NB4 (cell line): ENCODE measurements at regions not wholly inside any gene's neighbourhood (a gene's known extent, or its start where the extent isn't known, plus 50 kb on each side); places are given as distances from the start of the nearest gene placed in this dataset.

Experiments
- MAX ChIP-seq: IDR thresholded peaks from 2 replicates; pipeline ENCODE4 v1.6.1; 2011; ENCODE audit warnings: low read depth, low read length
- POLR2A ChIP-seq: IDR thresholded peaks from 2 replicates; pipeline ENCODE4 v1.6.1; 2011; ENCODE audit warnings: mild to moderate bottlenecking; ENCODE audit not compliant: insufficient read length; ENCODE audit errors: extremely low read depth
- TF ChIP-seq, protein P1 (sequence below): IDR thresholded peaks from one replicate; pipeline ENCODE4 v1.5.1; 2012; ENCODE audit warnings: low read depth, low read length

DNA sequence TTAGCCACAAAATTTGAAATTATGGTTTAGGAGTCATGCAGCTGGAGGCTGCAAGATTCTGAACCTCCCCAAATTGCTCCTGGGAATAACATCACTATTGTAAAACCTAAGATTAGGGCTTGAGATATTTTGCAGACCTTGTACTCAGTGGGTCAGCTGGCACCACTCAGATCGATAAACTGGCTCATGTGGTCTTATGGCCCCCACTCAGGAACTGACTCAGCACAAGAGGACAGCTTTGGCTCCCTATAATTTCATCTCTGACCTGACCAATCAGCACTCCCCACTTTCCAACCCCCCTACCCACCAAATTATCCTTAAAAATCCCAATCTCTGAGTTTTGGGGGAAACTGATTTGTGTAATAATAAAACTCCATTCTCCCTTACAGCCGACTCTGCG lies 161.6 kb downstream of the BRMS1L start:
- TF ChIP-seq, protein P1, sequence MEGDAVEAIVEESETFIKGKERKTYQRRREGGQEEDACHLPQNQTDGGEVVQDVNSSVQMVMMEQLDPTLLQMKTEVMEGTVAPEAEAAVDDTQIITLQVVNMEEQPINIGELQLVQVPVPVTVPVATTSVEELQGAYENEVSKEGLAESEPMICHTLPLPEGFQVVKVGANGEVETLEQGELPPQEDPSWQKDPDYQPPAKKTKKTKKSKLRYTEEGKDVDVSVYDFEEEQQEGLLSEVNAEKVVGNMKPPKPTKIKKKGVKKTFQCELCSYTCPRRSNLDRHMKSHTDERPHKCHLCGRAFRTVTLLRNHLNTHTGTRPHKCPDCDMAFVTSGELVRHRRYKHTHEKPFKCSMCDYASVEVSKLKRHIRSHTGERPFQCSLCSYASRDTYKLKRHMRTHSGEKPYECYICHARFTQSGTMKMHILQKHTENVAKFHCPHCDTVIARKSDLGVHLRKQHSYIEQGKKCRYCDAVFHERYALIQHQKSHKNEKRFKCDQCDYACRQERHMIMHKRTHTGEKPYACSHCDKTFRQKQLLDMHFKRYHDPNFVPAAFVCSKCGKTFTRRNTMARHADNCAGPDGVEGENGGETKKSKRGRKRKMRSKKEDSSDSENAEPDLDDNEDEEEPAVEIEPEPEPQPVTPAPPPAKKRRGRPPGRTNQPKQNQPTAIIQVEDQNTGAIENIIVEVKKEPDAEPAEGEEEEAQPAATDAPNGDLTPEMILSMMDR = no peak
- TF ChIP-seq MAX (no peak), POLR2A (no peak)
